MM.1S (cell line): ENCODE measurements at regions not wholly inside any gene's neighbourhood (a gene's known extent, or its start where the extent isn't known, plus 50 kb on each side); places are given as distances from the start of the nearest gene placed in this dataset.
"Not testable (repeated sequence)": the region's sequence is repeated elsewhere in the genome, so short reads cannot be mapped to it uniquely, and the experiment has no call there.

ENCODE experiments used
- EZH2 ChIP-seq: fragments of 300-600 bp; sonication (generic); optimal IDR thresholded peaks from 2 replicates; pipeline ENCODE3; 2017; ENCODE audit warnings: low read depth, mild to moderate bottlenecking, antibody characterized with exemption, low read length, mixed read lengths
- EZH2phosphoT487 ChIP-seq: fragments of 300-600 bp; sonication (generic); IDR thresholded peaks from 2 replicates; pipeline ENCODE4 v1.6.1; 2018; ENCODE audit warnings: antibody characterized with exemption, low read length
- TF ChIP-seq, protein P1 (sequence below): fragments of 300-600 bp; sonication (generic); IDR thresholded peaks from 2 replicates; pipeline ENCODE4 v1.5.1; 2016; ENCODE audit warnings: antibody characterized with exemption, low read length, mixed read lengths

DNA sequence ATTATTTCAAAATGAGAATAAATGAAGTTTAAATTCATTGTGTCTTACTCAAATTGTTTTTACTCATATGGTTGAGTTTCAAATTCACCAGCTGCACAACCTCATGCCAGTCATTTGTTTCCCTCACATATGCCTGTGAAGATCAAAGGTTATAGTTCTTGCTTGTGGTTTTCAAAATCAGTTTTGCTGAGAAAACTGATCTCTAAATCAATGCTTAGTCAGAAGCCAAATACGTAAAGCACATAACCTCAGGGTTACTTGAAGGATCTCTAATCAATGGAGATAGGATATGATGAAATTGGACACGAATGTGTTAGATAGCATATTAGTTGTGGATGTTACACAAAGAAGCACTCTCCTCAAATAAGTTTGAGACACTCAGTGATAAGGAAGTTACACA, 400.7 kb downstream of the CHL1 start:
- TF ChIP-seq EZH2, EZH2phosphoT487: not testable (repeated sequence)
- TF ChIP-seq, protein P1, sequence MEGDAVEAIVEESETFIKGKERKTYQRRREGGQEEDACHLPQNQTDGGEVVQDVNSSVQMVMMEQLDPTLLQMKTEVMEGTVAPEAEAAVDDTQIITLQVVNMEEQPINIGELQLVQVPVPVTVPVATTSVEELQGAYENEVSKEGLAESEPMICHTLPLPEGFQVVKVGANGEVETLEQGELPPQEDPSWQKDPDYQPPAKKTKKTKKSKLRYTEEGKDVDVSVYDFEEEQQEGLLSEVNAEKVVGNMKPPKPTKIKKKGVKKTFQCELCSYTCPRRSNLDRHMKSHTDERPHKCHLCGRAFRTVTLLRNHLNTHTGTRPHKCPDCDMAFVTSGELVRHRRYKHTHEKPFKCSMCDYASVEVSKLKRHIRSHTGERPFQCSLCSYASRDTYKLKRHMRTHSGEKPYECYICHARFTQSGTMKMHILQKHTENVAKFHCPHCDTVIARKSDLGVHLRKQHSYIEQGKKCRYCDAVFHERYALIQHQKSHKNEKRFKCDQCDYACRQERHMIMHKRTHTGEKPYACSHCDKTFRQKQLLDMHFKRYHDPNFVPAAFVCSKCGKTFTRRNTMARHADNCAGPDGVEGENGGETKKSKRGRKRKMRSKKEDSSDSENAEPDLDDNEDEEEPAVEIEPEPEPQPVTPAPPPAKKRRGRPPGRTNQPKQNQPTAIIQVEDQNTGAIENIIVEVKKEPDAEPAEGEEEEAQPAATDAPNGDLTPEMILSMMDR = not testable (repeated sequence)
